H1 (cell line): ENCODE measurements at regions not wholly inside any gene's neighbourhood (a gene's known extent, or its start where the extent isn't known, plus 50 kb on each side); places are given as distances from the start of the nearest gene placed in this dataset.

Experiments
- CHD1 ChIP-seq: IDR thresholded peaks from 2 replicates; pipeline ENCODE4 v1.6.1; 2012; ENCODE audit warnings: low read depth, low read length, improper control_type of control experiment
- CHD2 ChIP-seq: IDR thresholded peaks from 2 replicates; pipeline ENCODE4 v1.6.1; 2012; ENCODE audit warnings: low read length, improper control_type of control experiment
- HDAC2 ChIP-seq, 2 experiments: fragments of 300-600 bp in 1 of 2; sonication (generic) in 1 of 2; IDR thresholded peaks; 2 replicates each; pipeline ENCODE4 v1.6.1; 2011 to 2012; ENCODE audit warnings: low read depth in 2 of 2, low read length in 2 of 2, mild to moderate bottlenecking in 2 of 2, moderate library complexity in 2 of 2, borderline replicate concordance in 1 of 2, inconsistent platforms in 1 of 2
- RBBP5 ChIP-seq: IDR thresholded peaks from 2 replicates; pipeline ENCODE4 v1.7.1; 2012; ENCODE audit warnings: low read depth, mild to moderate bottlenecking, inconsistent platforms, low read length, moderate library complexity, borderline replicate concordance
- RXRA ChIP-seq: IDR thresholded peaks from 2 replicates; pipeline ENCODE4 v1.6.1; 2011; ENCODE audit warnings: low read depth, mild to moderate bottlenecking, low read length, moderate library complexity; ENCODE audit not compliant: insufficient read depth
- SIX5 ChIP-seq: IDR thresholded peaks from 2 replicates; pipeline ENCODE4 v1.6.1; 2011; ENCODE audit warnings: mild to moderate bottlenecking, low read depth, low read length
- SRF ChIP-seq: IDR thresholded peaks from 2 replicates; pipeline ENCODE4 v1.6.1; 2011; ENCODE audit warnings: mild to moderate bottlenecking, low read depth, low read length, moderate library complexity
- YY1 ChIP-seq: IDR thresholded peaks from 2 replicates; pipeline ENCODE4 v1.6.1; 2011; ENCODE audit warnings: low read depth, mild to moderate bottlenecking, low read length

DNA sequence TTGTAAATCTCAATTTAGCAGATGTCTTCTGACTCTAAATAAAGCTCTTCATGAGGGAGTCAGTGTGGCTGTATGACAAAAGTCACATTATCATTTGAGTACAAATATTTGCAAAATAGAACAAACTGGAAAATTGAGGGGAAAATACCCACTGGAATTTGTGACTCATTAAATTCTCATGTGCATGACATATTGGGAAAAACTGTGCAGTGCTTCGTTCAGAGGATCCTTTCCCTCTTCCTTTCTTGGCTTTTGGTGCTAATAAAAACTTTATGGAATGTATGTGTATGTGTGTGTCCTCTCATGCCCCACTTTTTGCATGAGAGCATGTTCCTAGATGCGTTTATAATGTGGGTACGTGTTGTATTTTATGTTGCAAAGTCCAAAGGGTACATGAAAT is 267.8 kb downstream of the KTN1 start (continued):
- TF ChIP-seq RXRA, result no peak
- no peak for TF ChIP-seq RBBP5
- no peak for TF ChIP-seq HDAC2 (IDR thresholded peaks at IDR 0.05; ENCODE audit: borderline replicate concordance in 1 of 2, low read depth in 2 of 2, low read length in 2 of 2)
- TF ChIP-seq SIX5, result no peak
- no peak for TF ChIP-seq YY1
- no peak for TF ChIP-seq CHD1
- TF ChIP-seq CHD2, result no peak
- no peak for TF ChIP-seq SRF
